ENCODE measurements at regions not wholly inside any gene's neighbourhood (a gene's known extent, or its start where the extent isn't known, plus 50 kb on each side); places are given as distances from the start of the nearest gene placed in this dataset.

GRCh38 chr9:13397661-13398060, 118.2 kb upstream of the MPDZ start:
- TF ChIP-seq, protein P1, sequence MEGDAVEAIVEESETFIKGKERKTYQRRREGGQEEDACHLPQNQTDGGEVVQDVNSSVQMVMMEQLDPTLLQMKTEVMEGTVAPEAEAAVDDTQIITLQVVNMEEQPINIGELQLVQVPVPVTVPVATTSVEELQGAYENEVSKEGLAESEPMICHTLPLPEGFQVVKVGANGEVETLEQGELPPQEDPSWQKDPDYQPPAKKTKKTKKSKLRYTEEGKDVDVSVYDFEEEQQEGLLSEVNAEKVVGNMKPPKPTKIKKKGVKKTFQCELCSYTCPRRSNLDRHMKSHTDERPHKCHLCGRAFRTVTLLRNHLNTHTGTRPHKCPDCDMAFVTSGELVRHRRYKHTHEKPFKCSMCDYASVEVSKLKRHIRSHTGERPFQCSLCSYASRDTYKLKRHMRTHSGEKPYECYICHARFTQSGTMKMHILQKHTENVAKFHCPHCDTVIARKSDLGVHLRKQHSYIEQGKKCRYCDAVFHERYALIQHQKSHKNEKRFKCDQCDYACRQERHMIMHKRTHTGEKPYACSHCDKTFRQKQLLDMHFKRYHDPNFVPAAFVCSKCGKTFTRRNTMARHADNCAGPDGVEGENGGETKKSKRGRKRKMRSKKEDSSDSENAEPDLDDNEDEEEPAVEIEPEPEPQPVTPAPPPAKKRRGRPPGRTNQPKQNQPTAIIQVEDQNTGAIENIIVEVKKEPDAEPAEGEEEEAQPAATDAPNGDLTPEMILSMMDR (IDR thresholded peaks at IDR 0.05): no peak
- no peak for TF ChIP-seq POLR2A (IDR thresholded peaks at IDR 0.05; ENCODE audit: low read depth)

Data from esophagus muscularis mucosa (tissue), 3 donors.